Heart left ventricle (tissue), 13 donors: ENCODE measurements at regions not wholly inside any gene's neighbourhood (a gene's known extent, or its start where the extent isn't known, plus 50 kb on each side); places are given as distances from the start of the nearest gene placed in this dataset.

Experiments used
- CTCF ChIP-seq, 12 donors: fragments of 200-600 bp; sonication (generic) in 4 of 12; IDR thresholded peaks; one replicate each; pipeline versions ENCODE4 v1.5.0 to v1.8.0; 2018 to 2022; ENCODE audit warnings: antibody characterized with exemption in 12 of 12, mild to moderate bottlenecking in 5 of 12
- POLR2A ChIP-seq, 2 donors: fragments of 450-650 bp; IDR thresholded peaks; one replicate each; pipeline ENCODE4 v1.6.1; 2017; ENCODE audit warnings: antibody characterized with exemption in 2 of 2, mild to moderate bottlenecking in 2 of 2, moderate library complexity in 2 of 2
- donor health status: ischemic (EF 13 %, LVEDD 7.1; RV severe dilation, severe dysfunction).
- donor health status: DM: no; HTN: yes; CAD: no.
- donor health status: DM: no; HTN: no; CAD: no.
- donor health status: ischemic (EF 25% LVEDD 6.9; RV normal size, moderate dysfunction).
- donor health status: ischemic (EF 25% LVEDD 5.7; RV mildly dilated, moderate dysfunction).
- donor health status: ischemic (EF 35%, LVEDD 5.7; RV mildly dilated, moderate dysfunction).
- donor health status: nonischemic (EF 11% LVEDD 7.7; RV severe dilation, severe dysfunction).
- donor health status: DM: yes; HTN: yes; CAD: no.
- donor health status: PGD.
- donor health status: ischemic (EF 29% LVEDD 5.4; RV normal size, mild dysfunction).
- donor health status: nonischemic (EF 23%, LVEDD 6.1; RV moderate dilation, normal function).

GRCh38 chr6:112504621-112505020, 157.5 kb downstream of the RFPL4B start:
- no peak for TF ChIP-seq CTCF (IDR thresholded peaks at IDR 0.05)
- no peak for TF ChIP-seq POLR2A (IDR thresholded peaks at IDR 0.05)
